ENCODE measurements at regions not wholly inside any gene's neighbourhood (a gene's known extent, or its start where the extent isn't known, plus 50 kb on each side); places are given as distances from the start of the nearest gene placed in this dataset.

- Histone ChIP-seq H3K27ac (no peak overlapping the region), H3K4me3 (no peak overlapping the region), H3K27me3 (no peaks in the 10 kb centered on the region), H3K4me1 (no peaks in the 10 kb centered on the region), H3K9me3 (no peaks in the 10 kb centered on the region), H3K36me3 (no peaks in the 10 kb centered on the region)
- no peak for DNase-seq
- TF ChIP-seq CTCF (IDR thresholded peaks at IDR 0.05), result no peak
- TF ChIP-seq EP300 (IDR thresholded peaks at IDR 0.05), result no peak
- no peak for TF ChIP-seq POLR2A (IDR thresholded peaks at IDR 0.05)
- no peak for TF ChIP-seq POLR2AphosphoS5 (IDR thresholded peaks at IDR 0.05)
- intact Hi-C loops (cut with DNase I), result no loop called here
- WGBS, 2 donors, result 72 to 76% methylated on average over 6 of the region's 6 CpGs
Measured at GRCh38 chr3:181567311-181568075, 144.2 kb upstream of the SOX2 start.

- H3K9me3 ChIP-seq, result no peaks in the 10 kb centered on the region
- 24 to 47% methylated on average over 3 of the region's 3 CpGs for WGBS, 2 donors
- H3K27ac ChIP-seq, result no peak overlapping the region
- DNase-seq, result no peak
- H3K36me3 ChIP-seq, result no peaks in the 10 kb centered on the region
- H3K4me3 ChIP-seq, result no peak overlapping the region
- TF ChIP-seq CTCF (IDR thresholded peaks at IDR 0.05) (no peak), EP300 (IDR thresholded peaks at IDR 0.05) (no peak), POLR2AphosphoS5 (IDR thresholded peaks at IDR 0.05) (no peak), POLR2A (IDR thresholded peaks at IDR 0.05) (no peak)
- intact Hi-C loops (cut with DNase I), result no loop called here
- no peaks in the 10 kb centered on the region for H3K4me1 ChIP-seq
- H3K27me3 ChIP-seq, result no peaks in the 10 kb centered on the region
Measured at GRCh38 chr3:181565416-181565815, 146.3 kb upstream of the SOX2 start.

- Histone ChIP-seq H3K4me3 (no peak overlapping the region), H3K27ac (no peak overlapping the region), H3K36me3 (no peaks in the 10 kb centered on the region), H3K9me3 (no peaks in the 10 kb centered on the region), H3K27me3 (no peaks in the 10 kb centered on the region), H3K4me1 (no peaks in the 10 kb centered on the region)
- TF ChIP-seq EP300 (IDR thresholded peaks at IDR 0.05), result no peak
- no peak for TF ChIP-seq CTCF (IDR thresholded peaks at IDR 0.05)
- 56 to 77% methylated on average over 1 of the region's 1 CpG for WGBS, 2 donors
- intact Hi-C loops (cut with DNase I), result no loop called here
- no peak for DNase-seq
Measured at GRCh38 chr3:181564222-181564621, 147.5 kb upstream of the SOX2 start.

GRCh38 chr3:181561139-181562031, 150.3 kb upstream of the SOX2 start:
- H3K27me3 ChIP-seq, result no peaks in the 10 kb centered on the region
- WGBS, 2 donors, result 49 to 70% methylated on average over 12 of the region's 12 CpGs
- no peak overlapping the region for H3K4me3 ChIP-seq
- TF ChIP-seq CTCF (IDR thresholded peaks at IDR 0.05) (no peak), POLR2AphosphoS5 (IDR thresholded peaks at IDR 0.05) (no peak), POLR2A (IDR thresholded peaks at IDR 0.05) (no peak), EP300 (IDR thresholded peaks at IDR 0.05) (no peak)
- H3K36me3 ChIP-seq, result no peaks in the 10 kb centered on the region
- intact Hi-C loops (cut with DNase I), result no loop called here
- H3K4me1 ChIP-seq, result no peaks in the 10 kb centered on the region
- no peak for DNase-seq
- H3K9me3 ChIP-seq, result no peaks in the 10 kb centered on the region
- H3K27ac ChIP-seq, result no peak overlapping the region
